ENCODE measurements at regions not wholly inside any gene's neighbourhood (a gene's known extent, or its start where the extent isn't known, plus 50 kb on each side); places are given as distances from the start of the nearest gene placed in this dataset.

DNA sequence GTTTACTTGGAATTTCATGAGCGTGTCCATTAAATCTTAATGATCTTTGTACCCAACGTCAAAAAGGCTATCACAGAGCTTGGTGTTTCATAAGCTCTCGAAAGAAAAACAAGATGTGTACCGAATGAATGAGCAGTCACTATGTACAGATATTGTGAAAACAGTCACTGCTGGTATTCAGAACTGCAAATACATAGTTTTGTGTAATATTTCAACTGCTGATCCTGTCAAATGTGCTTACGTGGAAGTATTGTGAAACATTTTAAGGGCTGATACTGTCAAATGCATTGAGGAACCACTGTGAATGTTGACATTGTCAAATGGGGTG, 184.2 kb upstream of the KLHL29 start:
- peak; percentile 25 to 53 for DNase-seq
- H3K4me3 ChIP-seq (ENCODE audit: low read length), result no peak overlapping the region
- no peaks in the 10 kb centered on the region for H3K36me3 ChIP-seq (ENCODE audit: control insufficient read depth, insufficient read depth, low read length)

DNA sequence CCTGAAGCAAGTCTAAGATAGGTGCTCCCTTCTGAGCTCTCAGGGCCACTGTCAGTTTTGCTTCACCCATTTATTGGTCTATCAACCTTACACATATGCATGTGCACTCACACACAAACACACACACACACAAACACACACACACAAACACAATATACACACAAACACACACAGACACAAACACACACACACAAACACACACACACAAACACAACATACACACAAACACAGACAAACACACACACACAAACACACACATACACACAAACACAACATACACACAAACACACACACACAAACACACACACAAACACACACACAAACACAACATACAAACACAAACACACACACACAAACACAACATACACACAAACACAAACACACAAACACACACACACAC, 181.6 kb upstream of the KLHL29 start:
- Histone ChIP-seq H3K4me3 (ENCODE audit: low read length) (no peak overlapping the region), H3K4me1 (ENCODE audit: control insufficient read depth, insufficient read depth, low read length) (peaks cover 13% of the 10 kb centered on the region), H3K9me3 (ENCODE audit: control insufficient read depth, low read depth, low read length) (no peaks in the 10 kb centered on the region), H3K27ac (ENCODE audit: low read length) (no peak overlapping the region), H3K36me3 (ENCODE audit: control insufficient read depth, insufficient read depth, low read length) (no peaks in the 10 kb centered on the region), H3K27me3 (ENCODE audit: control insufficient read depth, insufficient read depth, low read length) (no peaks in the 10 kb centered on the region)
- DNase-seq, result no peak

More for the DNA sequence above, 184.2 kb upstream of the KLHL29 start:
- WGBS (ENCODE audit: insufficient coverage, low lambda C conversion rate), result 74% methylated on average over 3 of the region's 5 CpGs
- no peaks in the 10 kb centered on the region for H3K4me1 ChIP-seq (ENCODE audit: control insufficient read depth, insufficient read depth, low read length)
- H3K27ac ChIP-seq (ENCODE audit: low read length), result peak overlapping the region; percentile 53
- H3K9me3 ChIP-seq (ENCODE audit: control insufficient read depth, low read depth, low read length), result no peaks in the 10 kb centered on the region
- no peaks in the 10 kb centered on the region for H3K27me3 ChIP-seq (ENCODE audit: control insufficient read depth, insufficient read depth, low read length)

DNA sequence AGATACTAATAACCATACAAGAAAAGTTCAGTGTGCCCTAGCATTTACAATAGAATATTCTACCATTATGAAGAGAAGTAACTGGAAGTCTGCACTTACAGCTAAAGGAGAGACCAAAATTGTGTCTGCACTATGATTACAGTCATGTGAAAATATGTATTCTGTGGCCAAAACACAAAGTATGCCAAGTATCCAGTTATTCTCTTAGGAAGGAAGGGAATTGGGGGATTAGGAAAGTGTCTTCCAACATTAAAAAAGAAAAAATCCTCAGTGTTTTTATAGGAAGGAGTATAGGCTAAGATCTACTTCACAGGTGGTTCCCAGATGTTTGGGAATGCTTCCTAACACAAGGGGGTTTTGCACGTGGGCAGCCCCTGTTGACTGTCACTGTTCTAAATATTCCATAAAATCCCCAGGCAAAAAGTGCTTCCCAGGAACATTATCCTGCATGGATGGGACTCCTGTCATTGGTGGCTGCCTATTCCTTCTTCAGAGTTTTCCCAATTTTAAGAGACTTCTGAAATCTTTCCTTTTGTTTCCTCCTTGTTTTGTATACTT, 180.2 kb upstream of the KLHL29 start:
- Histone ChIP-seq H3K36me3 (ENCODE audit: control insufficient read depth, insufficient read depth, low read length) (no peaks in the 10 kb centered on the region), H3K27me3 (ENCODE audit: control insufficient read depth, insufficient read depth, low read length) (no peaks in the 10 kb centered on the region), H3K27ac (ENCODE audit: low read length) (no peak overlapping the region), H3K4me3 (ENCODE audit: low read length) (no peak overlapping the region), H3K4me1 (ENCODE audit: control insufficient read depth, insufficient read depth, low read length) (peaks cover 25% of the 10 kb centered on the region), H3K9me3 (ENCODE audit: control insufficient read depth, low read depth, low read length) (no peaks in the 10 kb centered on the region)
- DNase-seq, result no peak
- WGBS (ENCODE audit: insufficient coverage, low lambda C conversion rate), result no CpG with 5 or more reads among the region's 1 CpG

DNA sequence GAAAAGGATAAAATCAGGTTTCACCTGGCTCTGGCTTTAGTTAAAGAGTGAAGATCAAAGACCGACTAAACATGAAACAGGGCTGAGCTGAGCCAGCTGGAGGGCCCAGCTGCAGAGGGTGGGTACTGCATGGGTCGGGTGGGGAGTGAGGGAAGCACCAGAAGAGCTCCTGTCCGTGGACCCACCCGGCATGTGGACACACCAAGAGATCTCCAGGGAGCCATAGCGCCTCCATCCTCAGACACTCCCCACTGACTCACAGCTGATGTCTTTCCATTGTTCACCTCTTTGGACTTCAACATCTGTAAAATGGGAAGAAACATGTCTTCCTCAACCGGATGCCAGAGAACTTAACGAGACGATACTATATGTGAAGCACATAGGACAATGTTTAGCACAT, 178.3 kb upstream of the KLHL29 start:
- 71% methylated on average over 1 of the region's 8 CpGs for WGBS (ENCODE audit: insufficient coverage, low lambda C conversion rate)
- no peaks in the 10 kb centered on the region for H3K27me3 ChIP-seq (ENCODE audit: control insufficient read depth, insufficient read depth, low read length)
- H3K4me1 ChIP-seq (ENCODE audit: control insufficient read depth, insufficient read depth, low read length), result peaks cover 25% of the 10 kb centered on the region
- no peak overlapping the region for H3K27ac ChIP-seq (ENCODE audit: low read length)
- no peak overlapping the region for H3K4me3 ChIP-seq (ENCODE audit: low read length)
- no peaks in the 10 kb centered on the region for H3K9me3 ChIP-seq (ENCODE audit: control insufficient read depth, low read depth, low read length)
- DNase-seq, result no peak
- H3K36me3 ChIP-seq (ENCODE audit: control insufficient read depth, insufficient read depth, low read length), result no peaks in the 10 kb centered on the region

DNA sequence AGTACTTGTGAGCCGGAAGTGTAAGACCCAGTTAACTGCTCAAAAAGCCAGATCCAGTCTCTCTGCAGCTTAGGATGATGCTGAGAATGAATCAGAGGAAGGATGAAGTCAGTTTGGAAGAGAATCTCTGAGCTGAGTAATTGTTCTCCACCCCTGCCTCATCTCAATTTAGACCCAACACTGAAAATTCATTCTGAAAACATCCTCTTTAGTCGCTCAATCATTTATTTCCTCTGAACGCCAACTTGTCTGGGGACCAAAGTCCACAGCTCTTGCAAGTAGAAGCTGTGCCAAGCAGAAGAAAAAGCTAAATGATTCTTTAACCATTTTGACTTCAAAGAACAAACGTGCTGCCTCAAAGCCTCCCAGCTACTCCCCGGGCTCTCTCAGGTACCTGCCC, 177.1 kb upstream of the KLHL29 start:
- H3K9me3 ChIP-seq (ENCODE audit: control insufficient read depth, low read depth, low read length), result no peaks in the 10 kb centered on the region
- peak; percentile 41 to 83 for DNase-seq
- H3K4me1 ChIP-seq (ENCODE audit: control insufficient read depth, insufficient read depth, low read length), result peaks cover 25% of the 10 kb centered on the region
- no peak overlapping the region for H3K4me3 ChIP-seq (ENCODE audit: low read length)
- peak overlapping the region; percentile 75 for H3K27ac ChIP-seq (ENCODE audit: low read length)
- no CpG with 5 or more reads among the region's 5 CpGs for WGBS (ENCODE audit: insufficient coverage, low lambda C conversion rate)
- no peaks in the 10 kb centered on the region for H3K27me3 ChIP-seq (ENCODE audit: control insufficient read depth, insufficient read depth, low read length)
- no peaks in the 10 kb centered on the region for H3K36me3 ChIP-seq (ENCODE audit: control insufficient read depth, insufficient read depth, low read length)

DNA sequence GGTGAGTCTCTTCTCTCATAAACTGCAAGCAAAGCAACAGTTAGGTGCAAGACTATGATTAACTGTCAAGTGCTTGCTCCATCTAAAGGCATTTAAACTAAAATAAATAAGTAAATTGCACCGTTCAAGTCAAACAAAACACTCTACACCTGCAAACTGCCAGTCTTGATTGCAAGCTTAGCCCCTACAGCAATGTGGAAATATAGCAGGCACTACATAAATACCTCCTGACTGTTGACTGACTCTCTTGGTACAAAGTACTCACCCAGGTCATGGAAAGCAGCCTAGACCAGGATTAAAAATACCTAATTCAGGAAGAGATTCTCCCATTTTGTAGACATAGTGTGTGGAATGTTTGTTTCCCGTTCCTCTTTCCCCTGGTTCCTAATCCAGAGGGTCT, 176.6 kb upstream of the KLHL29 start:
- Histone ChIP-seq H3K27ac (ENCODE audit: low read length) (peak overlapping the region; percentile 75), H3K9me3 (ENCODE audit: control insufficient read depth, low read depth, low read length) (no peaks in the 10 kb centered on the region), H3K4me1 (ENCODE audit: control insufficient read depth, insufficient read depth, low read length) (peaks cover 25% of the 10 kb centered on the region), H3K4me3 (ENCODE audit: low read length) (no peak overlapping the region), H3K27me3 (ENCODE audit: control insufficient read depth, insufficient read depth, low read length) (no peaks in the 10 kb centered on the region), H3K36me3 (ENCODE audit: control insufficient read depth, insufficient read depth, low read length) (no peaks in the 10 kb centered on the region)
- WGBS (ENCODE audit: insufficient coverage, low lambda C conversion rate), result no CpG with 5 or more reads among the region's 2 CpGs
- peak; percentile 45 to 80 for DNase-seq

DNA sequence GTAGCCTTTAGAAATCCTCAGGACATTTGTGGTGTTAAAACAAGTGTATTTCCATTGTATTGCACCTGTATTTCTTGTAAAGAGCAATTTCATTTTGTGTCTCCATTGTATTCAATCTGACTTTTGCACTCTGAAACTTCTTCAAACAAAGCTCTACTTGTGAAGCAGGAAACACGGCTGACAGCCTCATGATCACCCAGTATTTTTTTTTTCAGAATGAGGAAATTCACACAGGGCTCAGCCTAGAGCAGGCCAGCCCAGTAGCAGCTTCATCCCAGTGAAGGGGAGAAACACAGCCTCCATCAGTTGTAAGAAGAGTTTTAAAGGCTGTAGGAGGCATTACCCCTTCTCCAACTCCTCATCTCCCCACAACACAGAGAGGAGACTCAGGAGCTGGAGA, 175.9 kb upstream of the KLHL29 start:
- Histone ChIP-seq H3K9me3 (ENCODE audit: control insufficient read depth, low read depth, low read length) (no peaks in the 10 kb centered on the region), H3K27me3 (ENCODE audit: control insufficient read depth, insufficient read depth, low read length) (no peaks in the 10 kb centered on the region), H3K4me1 (ENCODE audit: control insufficient read depth, insufficient read depth, low read length) (peaks cover 25% of the 10 kb centered on the region), H3K4me3 (ENCODE audit: low read length) (no peak overlapping the region), H3K36me3 (ENCODE audit: control insufficient read depth, insufficient read depth, low read length) (no peaks in the 10 kb centered on the region), H3K27ac (ENCODE audit: low read length) (peak overlapping the region; percentile 75)
- peak; percentile 60 to 80 for DNase-seq
- WGBS (ENCODE audit: insufficient coverage, low lambda C conversion rate), result no CpG with 5 or more reads among the region's 1 CpG

DNA sequence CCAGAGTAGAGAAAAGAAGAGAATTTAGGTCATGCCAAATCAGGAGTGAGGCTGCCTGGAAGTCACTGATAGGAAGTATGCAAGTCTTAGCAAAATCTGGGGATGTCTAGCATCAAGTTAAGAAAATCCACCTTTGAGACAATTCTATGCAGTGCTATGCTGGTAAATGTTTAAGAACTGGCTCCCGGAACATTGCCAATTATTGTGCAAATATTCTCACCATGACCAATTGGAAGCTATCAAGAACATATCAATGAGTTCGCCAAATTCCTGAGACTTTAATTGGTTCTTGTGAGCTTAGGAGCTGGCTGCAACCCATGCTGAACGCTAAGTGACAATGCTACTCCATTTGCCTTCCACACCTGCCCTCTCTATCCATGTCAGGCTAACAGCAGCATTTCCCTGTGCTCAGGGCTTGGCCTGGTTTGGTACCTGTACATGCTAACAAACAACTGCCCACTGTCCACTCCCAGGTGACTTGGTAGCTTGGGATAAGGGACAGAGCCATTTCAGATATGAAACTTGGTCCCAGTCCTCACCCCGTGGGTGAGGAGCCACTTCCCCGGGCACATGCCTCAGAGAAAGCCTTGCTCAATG, 172.9 kb upstream of the KLHL29 start:
- Histone ChIP-seq H3K9me3 (ENCODE audit: control insufficient read depth, low read depth, low read length) (no peaks in the 10 kb centered on the region), H3K36me3 (ENCODE audit: control insufficient read depth, insufficient read depth, low read length) (no peaks in the 10 kb centered on the region), H3K4me3 (ENCODE audit: low read length) (no peak overlapping the region), H3K27me3 (ENCODE audit: control insufficient read depth, insufficient read depth, low read length) (no peaks in the 10 kb centered on the region), H3K4me1 (ENCODE audit: control insufficient read depth, insufficient read depth, low read length) (peaks cover 24% of the 10 kb centered on the region), H3K27ac (ENCODE audit: low read length) (no peak overlapping the region)
- WGBS (ENCODE audit: insufficient coverage, low lambda C conversion rate), result no CpG with 5 or more reads among the region's 5 CpGs
- DNase-seq, result peak; percentile 24 to 56

DNA sequence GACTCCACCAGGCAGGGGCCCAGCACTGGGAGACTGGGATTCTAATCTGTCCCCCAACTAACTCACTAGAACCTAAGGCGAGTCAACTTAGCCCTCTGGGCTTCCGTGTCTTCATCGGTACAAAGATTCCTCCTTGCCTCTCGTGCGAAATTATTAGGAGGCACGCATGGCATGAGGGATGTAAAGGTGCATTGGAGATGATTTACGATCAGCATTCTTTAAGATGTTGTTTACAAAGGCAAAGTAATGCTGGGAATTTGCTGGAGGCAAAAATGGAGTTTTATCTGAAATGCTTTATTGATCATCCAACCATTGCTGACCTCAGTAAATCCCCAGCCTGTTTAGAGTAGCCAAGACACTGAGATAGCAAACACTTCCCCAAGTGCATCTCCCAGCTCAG, 171.8 kb upstream of the KLHL29 start:
- H3K9me3 ChIP-seq (ENCODE audit: control insufficient read depth, low read depth, low read length), result no peaks in the 10 kb centered on the region
- no CpG with 5 or more reads among the region's 7 CpGs for WGBS (ENCODE audit: insufficient coverage, low lambda C conversion rate)
- H3K4me1 ChIP-seq (ENCODE audit: control insufficient read depth, insufficient read depth, low read length), result peaks cover 14% of the 10 kb centered on the region
- H3K36me3 ChIP-seq (ENCODE audit: control insufficient read depth, insufficient read depth, low read length), result no peaks in the 10 kb centered on the region
- H3K27me3 ChIP-seq (ENCODE audit: control insufficient read depth, insufficient read depth, low read length), result no peaks in the 10 kb centered on the region
- H3K4me3 ChIP-seq (ENCODE audit: low read length), result no peak overlapping the region
- DNase-seq, result no peak
- no peak overlapping the region for H3K27ac ChIP-seq (ENCODE audit: low read length)

DNA sequence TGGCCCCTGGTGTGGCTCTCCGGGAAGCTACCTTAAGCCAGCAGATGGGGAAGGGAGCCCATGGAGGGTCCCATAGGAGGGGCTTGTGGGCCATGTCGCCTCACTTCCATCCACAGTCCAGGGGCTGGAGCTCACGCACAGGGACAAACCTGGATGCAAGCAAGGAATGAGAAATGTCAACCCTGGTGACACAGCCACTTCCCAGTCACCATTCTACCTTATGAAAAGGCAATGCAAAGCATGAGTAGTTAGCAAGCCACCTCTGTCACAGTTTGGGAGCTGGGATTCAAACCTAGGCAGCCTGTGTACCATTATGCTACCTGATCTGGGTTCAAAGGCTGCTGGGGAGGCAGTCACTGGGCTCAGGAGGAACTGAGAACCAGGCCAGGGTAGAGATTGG, 170.0 kb upstream of the KLHL29 start:
- no peak for DNase-seq
- H3K4me1 ChIP-seq (ENCODE audit: control insufficient read depth, insufficient read depth, low read length), result no peaks in the 10 kb centered on the region
- no peaks in the 10 kb centered on the region for H3K36me3 ChIP-seq (ENCODE audit: control insufficient read depth, insufficient read depth, low read length)
- no peaks in the 10 kb centered on the region for H3K9me3 ChIP-seq (ENCODE audit: control insufficient read depth, low read depth, low read length)
- no CpG with 5 or more reads among the region's 3 CpGs for WGBS (ENCODE audit: insufficient coverage, low lambda C conversion rate)
- no peak overlapping the region for H3K27ac ChIP-seq (ENCODE audit: low read length)
- H3K27me3 ChIP-seq (ENCODE audit: control insufficient read depth, insufficient read depth, low read length), result no peaks in the 10 kb centered on the region
- no peak overlapping the region for H3K4me3 ChIP-seq (ENCODE audit: low read length)

DNA sequence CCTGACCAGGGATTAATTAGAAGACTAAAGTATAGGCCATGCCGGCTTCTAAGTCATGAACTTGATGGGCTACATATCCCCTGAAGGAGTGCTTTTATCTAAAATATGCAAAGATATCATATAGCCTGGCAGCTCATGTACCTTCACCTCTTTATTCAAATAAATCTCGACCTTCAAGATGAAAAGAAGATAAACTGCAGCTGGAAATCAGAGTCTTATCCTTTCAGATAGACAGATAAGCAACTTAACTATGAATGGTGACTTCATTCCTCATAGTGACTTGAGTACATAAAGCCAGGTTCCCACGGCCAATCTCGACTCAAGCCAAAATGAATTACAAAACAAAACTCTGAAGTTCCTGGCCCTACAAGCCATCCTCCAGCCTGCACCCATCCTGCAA, 165.3 kb upstream of the KLHL29 start:
- H3K27ac ChIP-seq (ENCODE audit: low read length), result no peak overlapping the region
- H3K9me3 ChIP-seq (ENCODE audit: control insufficient read depth, low read depth, low read length), result no peaks in the 10 kb centered on the region
- WGBS (ENCODE audit: insufficient coverage, low lambda C conversion rate), result 0% methylated on average over 1 of the region's 4 CpGs
- H3K4me3 ChIP-seq (ENCODE audit: low read length), result no peak overlapping the region
- H3K4me1 ChIP-seq (ENCODE audit: control insufficient read depth, insufficient read depth, low read length), result no peaks in the 10 kb centered on the region
- H3K36me3 ChIP-seq (ENCODE audit: control insufficient read depth, insufficient read depth, low read length), result no peaks in the 10 kb centered on the region
- no peaks in the 10 kb centered on the region for H3K27me3 ChIP-seq (ENCODE audit: control insufficient read depth, insufficient read depth, low read length)
- no peak for DNase-seq
